Stimulated activated CD8-positive, alpha-beta memory T cell treated with anti-CD3 and anti-CD28 coated beads, Interleukin-15, amount 100 ng/mL, for 24 hours (primary cell): ENCODE measurements at regions not wholly inside any gene's neighbourhood (a gene's known extent, or its start where the extent isn't known, plus 50 kb on each side); places are given as distances from the start of the nearest gene placed in this dataset.

ENCODE experiments used
- DNase-seq: peaks from one replicate; pipeline ENCODE4 v3.0.0-alpha.2; 2020; ENCODE audit warnings: low read depth

DNA sequence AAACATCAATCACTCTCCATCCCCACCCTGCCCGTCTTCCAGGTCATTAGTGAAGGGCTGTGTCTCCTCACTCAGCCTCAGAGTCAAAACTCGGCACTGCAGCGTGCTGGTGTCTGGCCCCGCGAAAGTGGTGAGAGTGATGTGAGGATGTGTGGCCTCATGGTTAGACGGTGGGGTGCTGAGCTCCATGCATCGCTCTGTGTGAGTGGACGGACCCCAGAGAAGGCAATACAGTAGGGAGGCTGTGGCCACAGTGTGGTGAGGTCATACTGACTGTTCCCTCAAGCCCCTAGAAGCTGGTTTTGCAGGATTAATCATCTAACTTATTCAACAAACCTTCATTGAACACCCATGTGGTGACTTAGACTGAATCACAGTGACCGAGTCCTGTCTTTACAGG, 329.9 kb upstream of the AJAP1 start:
- DNase-seq, result no peak

DNA sequence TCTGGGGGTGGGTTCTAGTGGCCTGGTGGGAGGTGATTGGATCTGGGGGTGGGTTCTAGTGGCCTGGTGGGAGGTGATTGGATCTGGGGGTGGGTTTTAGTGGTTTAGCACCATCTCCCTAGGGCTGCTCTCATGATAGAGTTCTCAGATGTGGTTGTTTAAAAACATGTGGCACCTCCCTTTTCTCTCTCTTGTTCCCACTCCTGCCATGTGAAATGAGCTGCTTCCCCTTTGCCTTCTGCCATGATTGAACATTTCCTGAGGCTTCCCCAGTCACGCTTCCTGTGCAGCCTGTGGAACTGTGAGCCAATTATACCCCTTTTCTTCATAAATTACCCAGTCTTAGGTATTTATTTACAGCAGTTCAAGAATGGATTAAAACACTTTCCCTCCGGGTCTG, 327.3 kb upstream of the AJAP1 start:
- no peak for DNase-seq

DNA sequence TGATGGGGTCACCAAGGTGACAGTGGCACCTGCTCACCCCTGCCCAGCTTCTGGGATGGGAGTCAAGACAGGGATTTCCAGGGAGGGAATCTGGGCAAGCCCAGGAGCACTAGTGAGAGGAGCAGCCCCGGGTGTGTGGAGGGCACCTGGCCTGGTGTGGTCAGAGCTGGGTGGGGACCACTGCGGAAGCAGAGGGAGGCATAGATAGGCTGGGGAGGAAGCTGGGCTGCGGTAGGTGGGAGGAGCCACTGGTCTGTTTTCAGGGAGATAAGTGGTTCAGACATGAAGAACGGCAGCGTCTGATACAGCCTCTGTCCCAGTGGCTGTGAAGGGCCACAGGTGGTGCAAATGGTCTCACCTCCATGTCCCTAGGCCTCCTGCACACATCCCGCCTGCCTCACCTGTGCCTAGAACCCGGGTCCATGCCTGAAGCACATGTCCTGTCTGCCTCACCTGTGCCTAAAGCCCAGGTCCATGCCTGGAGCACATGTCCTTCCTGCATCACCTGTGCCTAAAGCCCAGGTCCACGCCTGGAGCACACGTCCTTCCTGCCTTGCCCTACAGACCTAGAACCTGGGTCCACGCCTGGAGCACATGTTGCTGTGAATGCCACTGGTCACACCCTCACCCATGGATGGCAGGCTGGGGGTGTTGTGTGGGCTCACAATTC, 325.9 kb upstream of the AJAP1 start:
- DNase-seq, result no peak

DNA sequence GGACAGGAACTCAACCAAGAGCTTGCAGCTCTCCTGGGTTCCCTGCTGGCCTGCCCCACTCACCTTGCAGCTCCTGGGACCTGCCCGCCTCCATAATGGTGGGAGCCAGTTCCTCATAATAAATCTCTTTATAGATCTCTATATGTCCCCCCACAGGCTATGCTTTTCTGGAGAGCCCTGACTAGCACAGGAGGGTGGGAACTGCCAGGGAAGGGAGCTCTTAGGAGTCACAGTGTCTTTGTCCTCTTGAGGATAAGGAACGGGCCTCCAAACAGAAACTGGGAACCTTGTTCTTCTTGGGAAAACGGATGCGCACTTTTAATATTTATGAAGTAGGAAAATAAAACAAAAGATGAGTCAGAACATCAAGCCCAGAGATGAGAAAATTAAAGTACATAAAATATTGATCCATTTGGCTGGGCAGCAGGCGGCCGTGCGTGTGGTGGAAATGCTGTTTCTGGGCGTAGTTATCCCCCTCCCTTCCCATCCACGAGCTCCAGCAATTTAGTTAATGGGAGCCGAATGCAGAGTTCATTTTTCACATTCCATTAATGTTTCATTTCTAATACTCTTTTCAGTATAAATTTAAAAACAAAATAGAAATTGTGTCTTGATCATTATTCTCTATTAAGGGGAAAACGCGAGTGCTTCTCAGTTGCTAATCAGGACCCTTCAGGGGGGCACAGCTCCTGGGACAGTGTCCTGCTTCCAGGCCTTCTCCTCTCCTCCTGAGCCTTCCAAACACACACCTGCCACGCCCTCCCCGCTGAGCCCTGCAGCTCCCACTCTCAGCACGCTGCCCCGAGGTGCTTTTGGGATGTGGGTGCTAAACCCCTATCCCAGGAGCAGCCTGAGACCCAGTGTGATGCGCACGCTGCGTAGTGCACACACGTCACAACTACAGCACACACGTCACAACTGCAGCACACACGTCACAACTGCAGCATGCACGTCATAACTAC, 323.3 kb upstream of the AJAP1 start:
- no peak for DNase-seq

DNA sequence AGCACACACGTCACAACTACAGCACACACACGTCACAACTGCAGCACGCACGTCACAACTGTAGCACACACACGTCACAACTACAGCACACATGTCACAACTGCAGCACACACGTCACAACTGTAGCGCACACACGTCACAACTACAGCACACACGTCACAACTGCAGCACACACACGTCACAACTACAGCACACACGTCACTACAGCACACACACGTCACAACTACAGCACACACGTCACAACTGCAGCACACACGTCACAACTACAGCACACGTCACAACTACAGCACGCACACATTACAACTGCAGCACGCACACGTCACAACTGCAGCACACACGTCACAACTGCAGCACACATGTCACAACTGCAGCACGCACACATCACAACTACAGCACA, 322.6 kb upstream of the AJAP1 start:
- DNase-seq, result no peak

DNA sequence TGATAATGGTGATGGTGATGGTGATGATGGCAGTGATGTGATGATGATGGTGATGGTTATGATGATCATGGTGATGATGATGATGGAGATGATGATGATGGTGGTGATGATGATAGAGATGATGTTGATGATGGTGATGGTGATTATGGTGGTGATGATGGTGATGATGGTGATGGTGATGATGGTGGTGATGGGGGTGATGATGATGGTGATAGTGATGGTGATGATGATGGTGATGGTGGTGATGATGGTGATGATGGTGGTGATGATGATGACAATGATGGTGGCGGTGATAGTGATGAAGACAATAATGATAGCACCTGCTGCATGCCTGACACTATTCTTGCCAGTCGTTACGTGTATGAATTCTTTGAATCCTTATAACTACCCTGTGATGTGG, 317.9 kb upstream of the AJAP1 start:
- no peak for DNase-seq

DNA sequence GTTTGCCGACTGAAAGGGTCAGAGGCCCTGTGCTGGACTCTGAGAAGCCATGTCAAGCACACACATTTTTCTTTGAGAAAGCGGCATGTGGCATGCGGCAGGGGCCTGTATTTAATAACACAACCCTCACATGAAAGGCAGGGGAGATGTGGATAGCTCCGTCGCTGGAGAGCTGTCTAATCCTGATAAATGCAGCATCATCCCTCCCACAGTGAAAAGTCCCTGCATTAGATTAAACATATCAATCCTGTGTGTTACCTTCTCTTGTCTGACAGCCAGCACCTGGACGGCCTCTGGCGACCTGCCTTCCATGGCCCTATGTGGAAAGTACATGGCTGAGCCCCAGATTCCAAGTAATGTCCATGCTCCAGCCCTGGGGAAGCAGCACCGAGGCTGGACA, 313.0 kb upstream of the AJAP1 start:
- no peak for DNase-seq

DNA sequence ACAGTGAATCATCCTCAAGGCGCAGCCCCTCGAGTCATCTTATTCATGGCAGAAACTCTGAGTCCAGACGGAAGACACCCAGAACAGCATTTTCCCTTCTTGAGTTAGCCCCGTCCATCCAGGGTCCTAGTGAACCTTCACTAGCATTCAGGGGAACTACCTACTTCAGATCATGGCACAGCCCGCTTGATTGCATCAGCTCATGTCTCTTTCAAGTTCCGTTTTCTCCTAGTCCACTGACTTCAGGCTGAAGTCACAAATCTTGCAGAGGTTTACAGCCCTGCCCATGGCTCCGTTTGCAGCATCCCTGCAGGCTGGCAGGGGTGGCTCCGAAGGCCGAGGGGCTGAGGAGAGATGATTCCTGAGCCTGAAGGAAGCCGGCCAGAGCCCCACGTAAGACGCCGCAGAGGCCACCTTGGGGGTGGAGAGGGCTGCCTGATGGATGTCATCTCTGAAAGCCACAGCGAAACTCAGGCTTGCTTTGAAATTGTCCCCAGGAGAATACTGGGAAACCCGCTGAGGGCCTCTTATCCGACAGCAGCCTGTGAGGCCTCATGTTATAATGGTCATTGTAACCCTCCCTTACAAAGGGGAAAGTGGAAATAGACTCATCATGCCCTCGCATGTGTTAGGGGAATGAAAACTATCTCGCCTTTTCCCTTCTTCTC, 310.2 kb upstream of the AJAP1 start:
- no peak for DNase-seq

DNA sequence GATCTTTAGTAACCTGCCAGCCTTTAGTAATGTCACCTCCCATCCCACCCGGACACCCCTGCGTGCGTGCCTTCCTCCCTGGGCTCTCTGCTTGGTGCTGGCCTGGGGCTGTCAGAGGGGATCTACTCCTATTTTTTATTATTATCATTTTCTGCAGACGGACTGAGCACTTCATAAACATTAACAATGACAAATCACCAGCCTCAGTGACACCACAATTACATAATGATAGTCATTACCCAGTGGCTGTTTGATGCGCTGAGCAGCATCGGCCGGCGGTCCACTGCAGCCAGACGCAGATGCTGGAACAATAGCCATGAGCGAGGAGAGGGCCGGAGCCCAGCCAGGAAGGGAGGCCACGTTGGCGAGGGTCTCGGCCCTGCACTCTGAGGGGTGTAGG, 309.3 kb upstream of the AJAP1 start:
- DNase-seq, result no peak

DNA sequence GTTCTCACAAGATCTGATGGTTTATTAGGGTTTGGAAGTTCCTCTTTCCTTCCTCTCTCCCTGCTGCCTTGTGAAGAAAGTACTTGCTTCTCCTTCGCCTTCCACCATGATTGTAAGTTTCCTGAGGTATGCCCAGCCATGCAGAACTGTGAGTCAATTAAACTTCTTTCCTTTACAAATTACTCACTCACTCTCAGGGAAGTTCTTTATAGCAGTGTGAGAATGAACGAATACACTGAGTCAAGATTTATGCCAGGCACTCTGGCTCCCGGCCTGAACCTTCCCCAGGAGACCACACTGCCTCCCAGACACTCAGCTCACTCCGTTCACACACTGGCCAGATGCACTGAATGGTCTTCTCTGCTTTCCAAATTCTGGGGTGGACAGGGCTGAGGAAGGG, 308.3 kb upstream of the AJAP1 start:
- no peak for DNase-seq

DNA sequence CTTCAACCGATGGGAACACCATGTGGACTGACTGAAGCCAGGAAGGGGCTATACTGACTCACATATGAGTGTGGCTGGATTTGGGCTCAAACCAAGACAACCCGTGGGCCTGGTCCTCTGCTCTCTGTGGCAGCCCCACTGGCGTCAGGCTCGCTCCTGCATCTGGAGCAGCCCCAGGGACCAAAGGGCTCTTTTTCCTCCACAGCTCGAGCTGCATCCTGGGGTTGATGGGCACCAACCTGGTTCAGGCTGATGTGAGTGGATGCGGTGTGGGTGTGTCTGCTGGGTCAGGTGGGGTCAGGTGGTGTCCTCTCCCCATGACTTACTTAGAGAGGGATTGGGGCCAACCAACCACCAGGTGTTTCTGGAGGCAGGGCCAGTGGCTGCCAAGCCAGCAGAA, 303.0 kb upstream of the AJAP1 start:
- DNase-seq, result no peak

DNA sequence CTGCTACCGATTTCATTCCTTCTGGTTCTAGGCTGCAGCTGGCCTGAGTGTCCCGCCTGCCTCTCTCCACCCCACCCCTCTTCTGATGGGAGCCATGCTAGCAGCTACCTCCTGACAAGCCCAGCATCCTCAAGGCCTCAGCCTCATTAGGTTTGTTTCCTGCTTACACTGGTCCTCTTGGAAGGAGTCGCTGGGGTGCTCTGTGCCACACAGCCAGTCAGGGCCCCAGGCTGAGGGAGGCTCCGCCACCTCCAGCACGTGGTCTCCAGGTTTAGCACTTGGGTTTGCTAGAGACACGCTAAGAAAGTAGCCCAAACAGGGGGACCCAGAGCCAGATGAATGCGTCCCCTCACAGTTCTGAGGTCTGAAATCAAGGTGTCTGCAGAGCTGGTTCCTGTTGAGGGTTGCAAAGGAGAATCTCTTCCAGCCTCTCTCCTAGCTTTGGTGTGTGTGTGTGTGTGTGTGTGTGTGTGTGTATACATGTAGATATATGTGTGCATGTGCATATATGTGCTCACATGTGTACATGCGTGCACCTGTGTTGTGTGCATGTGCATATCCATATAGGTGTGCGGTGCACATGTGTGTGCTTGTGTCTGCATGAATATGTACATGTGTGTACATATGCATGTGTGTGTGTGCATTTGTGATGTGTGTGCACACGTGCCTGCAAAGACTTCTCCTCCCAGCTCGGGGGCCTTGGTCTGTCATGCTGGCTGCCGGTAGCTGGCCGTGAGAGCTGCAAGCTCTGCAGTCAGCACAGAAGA, 301.1 kb upstream of the AJAP1 start:
- no peak for DNase-seq

DNA sequence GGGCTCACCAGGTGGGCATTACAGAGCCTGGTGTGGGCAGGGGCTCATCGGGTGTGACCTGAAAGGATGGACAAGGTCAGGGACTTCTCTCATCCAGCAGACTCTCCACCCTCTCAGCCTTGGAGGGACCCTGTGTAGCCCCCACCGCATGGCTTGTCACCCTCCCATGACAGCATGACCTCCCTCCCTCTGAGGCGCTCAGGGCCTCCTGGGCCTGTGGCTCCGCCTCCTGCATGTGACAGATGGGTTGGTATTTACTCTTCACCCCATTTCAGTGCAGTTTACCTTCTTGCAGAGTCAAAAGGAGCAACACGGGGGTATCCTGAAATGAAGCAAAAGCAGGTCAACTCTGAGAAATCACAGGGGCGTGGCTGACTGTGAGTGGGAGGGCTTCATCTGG, 298.6 kb upstream of the AJAP1 start:
- DNase-seq, result no peak

DNA sequence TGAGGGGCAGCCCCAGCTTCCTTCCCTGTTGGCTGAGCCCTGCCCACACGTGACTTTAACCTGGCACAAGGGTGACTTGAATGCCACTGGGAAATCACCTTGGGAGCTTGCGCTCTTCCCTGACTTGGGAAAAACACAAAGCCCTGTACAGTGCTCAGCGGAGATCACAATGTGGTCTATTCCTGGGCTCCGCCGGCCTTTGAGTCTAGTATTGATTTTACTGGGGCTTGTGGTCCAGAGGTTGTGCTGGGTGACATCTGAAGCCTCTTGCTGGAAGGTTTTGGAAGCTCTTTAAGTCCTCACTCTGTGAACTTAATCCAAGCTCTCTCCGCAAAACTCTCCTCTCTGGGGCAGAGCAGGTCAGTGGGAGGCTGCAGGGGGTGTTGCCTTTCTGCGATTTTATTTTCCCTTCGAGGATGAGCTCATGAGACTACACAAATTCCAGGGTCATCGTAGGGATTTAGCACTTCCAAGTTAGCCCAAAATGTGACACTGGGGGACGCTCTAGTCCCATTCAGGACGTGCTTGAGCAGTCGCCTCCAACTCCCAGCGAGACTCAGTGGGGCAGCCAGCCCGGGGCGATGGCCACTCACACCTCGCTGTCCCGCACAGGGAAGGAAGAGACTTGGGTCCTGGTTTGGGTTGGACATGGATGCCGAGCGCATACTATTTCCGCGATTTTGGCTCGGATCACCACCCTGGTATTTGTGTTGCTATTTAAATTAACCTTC, 291.9 kb upstream of the AJAP1 start:
- no peak for DNase-seq

DNA sequence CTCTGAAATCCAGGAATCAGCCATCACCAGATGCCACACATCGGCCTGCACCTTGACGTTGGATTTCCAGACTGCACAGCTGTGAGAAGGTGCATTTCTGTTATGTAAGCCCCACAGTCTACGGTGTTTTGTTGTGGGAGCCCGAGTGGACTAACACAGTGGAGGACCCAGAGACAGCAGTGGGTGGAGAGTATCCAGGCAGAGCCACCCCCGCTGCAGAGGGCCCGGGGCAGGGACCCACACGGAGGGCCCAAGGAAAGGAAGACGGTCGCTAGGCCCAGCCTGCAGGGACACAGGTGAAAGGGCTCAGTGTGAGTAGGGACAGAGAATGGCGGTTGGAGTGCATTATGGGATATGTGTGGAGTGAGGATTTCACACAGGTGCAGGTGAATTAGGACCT, 288.3 kb upstream of the AJAP1 start:
- DNase-seq, result no peak

DNA sequence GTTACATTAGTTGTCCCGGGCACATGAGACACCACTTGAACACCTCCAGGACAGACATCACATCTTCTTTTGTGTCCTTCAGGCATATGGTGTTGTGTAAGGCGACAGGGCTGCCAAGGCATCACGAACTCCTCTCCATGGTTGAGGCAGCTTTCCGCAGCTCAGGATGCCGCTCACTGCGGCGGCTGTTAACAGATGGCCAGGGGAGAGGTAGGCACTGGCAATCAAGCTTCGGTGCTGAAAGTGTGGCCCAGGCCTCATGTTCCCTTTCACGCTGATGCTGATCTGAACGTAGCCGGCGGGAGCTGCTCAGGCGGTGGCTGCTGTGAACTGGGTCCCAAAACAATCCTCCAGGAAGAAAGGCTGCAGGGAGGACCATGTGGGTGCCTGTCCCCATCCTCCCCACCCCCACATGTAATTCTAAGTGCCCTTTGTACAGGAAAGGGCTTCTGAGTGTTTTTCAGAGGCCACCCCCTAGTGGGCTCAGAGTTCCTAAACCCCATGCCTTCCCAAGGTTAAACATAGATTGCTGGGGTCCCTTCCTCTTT, 287.1 kb upstream of the AJAP1 start:
- DNase-seq, result no peak

DNA sequence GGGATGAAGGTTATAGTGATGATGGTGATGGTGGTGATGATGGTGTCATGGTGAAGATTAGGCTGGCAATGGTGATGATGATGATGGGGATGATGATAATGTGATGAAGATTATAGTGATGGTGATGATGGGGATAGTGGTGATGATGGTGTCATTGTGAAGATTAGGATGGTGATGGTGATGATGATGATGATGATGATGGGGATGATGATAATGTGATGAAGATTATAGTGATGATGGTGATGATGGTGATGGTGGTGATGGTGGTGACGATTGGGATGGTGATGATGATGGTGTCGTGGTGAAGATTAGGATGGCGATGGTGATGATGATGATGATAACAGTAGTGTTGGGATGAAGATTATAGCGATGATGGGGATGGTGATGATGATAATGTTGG, 285.1 kb upstream of the AJAP1 start:
- DNase-seq, result no peak

DNA sequence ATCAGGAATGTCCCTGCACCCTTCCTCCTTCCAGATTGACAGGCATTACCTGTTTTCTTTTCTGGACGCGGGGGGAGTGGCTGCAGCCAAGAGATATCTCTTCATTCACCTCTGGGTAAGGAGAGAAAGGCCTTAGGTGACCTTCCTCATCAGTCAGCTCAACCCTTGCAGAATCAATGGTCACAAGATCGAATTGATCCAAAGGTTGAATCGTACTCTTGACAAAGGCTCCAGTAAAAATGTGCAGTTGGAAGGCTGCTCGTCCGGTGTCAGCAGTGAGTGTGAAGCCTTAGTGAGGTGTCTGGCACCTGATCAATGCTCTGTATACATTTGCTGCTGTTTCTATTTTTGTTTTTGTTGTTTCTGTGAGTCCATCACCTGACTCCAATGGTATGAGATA, 282.6 kb upstream of the AJAP1 start:
- DNase-seq, result no peak

DNA sequence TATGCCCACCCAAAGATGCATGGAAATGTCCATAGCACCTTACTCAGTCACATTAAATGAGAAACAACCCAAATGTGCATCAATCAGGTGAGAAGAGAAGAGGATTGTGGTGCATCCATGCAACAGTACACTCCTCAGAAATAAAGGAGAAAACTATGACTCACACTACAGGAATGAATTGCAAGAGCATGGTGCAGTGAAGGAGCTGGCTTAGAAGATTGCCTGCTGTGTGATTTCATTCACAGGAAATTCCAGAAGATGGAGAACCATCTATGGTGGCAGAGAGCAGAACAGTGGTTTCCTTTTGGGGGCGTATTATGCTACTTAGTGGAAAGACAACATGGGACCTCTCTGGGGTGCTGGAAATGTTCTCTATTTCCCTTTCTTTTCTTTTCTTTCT, 278.6 kb upstream of the AJAP1 start:
- no peak for DNase-seq

DNA sequence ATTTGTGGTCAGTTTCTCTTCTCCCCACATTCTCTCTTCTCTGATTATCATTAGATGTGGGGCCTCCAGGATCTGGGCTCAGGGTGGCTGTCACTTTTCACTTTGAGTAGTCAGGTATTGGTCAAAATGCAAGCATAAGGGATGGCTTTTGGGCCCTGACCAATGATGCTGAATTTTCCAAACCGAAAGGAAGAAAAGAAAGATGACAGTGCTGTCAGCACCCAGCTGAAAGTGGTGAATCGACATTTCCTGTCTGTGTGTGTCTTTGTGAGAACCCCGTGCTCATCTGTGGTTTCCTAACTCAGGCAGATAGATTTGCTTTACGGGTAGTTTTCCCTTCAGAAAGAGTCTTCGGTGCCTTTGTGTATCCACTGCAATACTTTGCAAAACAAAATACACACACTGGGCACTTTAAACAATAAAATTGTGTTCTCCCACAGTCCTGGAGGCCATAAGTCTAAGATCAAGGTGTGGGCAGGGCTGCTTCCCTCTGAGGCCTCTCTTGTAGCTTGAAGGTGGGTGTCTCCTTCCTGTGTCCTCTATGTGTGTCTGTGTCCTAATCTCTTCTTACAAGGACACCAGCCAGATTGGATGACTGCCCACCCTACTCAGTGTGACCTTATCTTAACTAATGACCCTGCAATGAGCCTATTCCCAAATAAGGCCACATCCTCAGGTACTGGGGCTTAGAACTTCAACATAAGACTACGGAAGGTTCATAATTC, 274.8 kb upstream of the AJAP1 start:
- no peak for DNase-seq
